GM12892 (cell line): ENCODE measurements at regions not wholly inside any gene's neighbourhood (a gene's known extent, or its start where the extent isn't known, plus 50 kb on each side); places are given as distances from the start of the nearest gene placed in this dataset.

Experiments used
- POLR2A ChIP-seq: IDR thresholded peaks from 2 replicates; pipeline ENCODE4 v1.6.1; 2011; ENCODE audit warnings: low read depth, low read length, control low read depth
- POLR2AphosphoS5 ChIP-seq: IDR thresholded peaks from 2 replicates; pipeline ENCODE4 v1.6.1; 2011; ENCODE audit warnings: low read depth, low read length, control low read depth
- TAF1 ChIP-seq: IDR thresholded peaks from 2 replicates; pipeline ENCODE4 v1.6.1; 2011; ENCODE audit warnings: low read depth, mild to moderate bottlenecking, control low read depth, low read length, borderline replicate concordance

- TF ChIP-seq TAF1: no peak
- TF ChIP-seq POLR2A: no peak
- TF ChIP-seq POLR2AphosphoS5: no peak
Measured at GRCh38 chrX:11887175-11887574, 129.1 kb downstream of the MSL3 start.
